GM12801 (cell line): ENCODE measurements at regions not wholly inside any gene's neighbourhood (a gene's known extent, or its start where the extent isn't known, plus 50 kb on each side); places are given as distances from the start of the nearest gene placed in this dataset.

ENCODE experiments used
- CTCF ChIP-seq: IDR thresholded peaks from one replicate; pipeline ENCODE4 v1.5.1; 2011; ENCODE audit warnings: control low read depth; ENCODE audit not compliant: insufficient read length; ENCODE audit errors: extremely low read depth

- TF ChIP-seq CTCF = no peak
These were observed 360.7 kb upstream of the CHD6 start for GRCh38 chr20:41978875-41979274.

DNA sequence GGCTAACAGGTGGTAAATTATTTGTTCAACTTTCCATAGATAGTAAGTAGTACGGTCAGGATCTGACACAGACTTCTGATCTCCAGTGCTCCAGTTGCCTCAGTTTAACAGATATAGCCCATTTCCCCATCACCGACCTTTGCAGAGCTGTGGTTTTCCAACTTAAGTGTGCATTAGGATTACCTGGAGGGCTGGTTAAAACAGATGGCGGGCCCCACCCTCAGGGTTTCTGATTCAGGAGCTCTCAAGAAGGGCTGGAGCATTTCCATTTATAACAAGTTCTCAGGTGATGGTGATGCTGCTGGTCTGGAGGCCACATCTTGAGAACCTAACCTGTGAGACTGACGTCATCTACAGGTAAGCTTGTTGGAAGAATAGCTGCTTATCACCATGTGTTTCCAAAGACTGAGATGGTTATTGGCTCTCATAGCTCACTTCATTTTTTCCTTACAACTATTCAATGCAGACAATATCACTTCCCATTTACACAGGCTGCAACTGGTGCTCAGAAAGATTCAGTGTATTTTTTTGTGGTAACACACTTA is 360.1 kb upstream of the CHD6 start:
- no peak for TF ChIP-seq CTCF

GRCh38 chr20:41969656-41970055 is 351.5 kb upstream of the CHD6 start:
- TF ChIP-seq CTCF = no peak

DNA sequence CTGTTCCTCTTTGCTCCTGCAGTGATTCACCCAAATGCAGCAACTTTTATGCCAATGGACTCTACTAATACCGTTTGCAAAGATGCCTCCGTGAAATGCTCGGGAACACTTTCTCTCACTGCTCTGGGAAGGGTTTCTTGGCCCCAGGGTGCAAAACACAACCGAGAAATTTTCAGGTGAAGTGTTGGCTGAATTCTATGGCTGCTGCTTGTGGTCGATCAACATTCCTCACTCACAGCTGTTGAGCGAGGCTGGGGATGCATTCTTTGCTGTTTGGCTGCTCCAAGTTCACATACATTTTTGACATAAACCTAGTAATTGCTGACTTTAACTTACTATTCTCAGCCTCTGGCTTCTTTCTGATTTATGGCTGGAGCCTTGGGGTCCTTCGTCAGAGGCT is 342.0 kb upstream of the CHD6 start:
- TF ChIP-seq CTCF = no peak

DNA sequence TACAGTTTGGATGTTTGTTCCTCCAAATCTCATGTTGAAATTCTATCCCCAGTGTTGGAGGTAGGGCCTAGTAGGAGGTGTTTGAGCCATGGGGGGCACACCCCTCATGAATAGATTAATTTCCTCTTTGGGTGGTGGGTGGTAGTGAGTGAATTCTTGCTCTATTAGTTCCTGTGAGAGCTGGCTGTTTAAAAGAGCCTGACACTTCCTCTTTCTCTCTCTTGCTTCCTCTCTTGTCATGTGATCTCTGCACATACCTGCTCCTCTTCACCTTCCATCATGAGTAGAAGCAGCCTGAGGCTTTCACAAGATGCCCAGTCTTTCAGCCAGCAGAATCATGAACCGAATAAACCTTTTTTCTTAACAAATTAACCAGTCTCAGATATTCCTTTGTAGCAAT is 340.2 kb upstream of the CHD6 start:
- no peak for TF ChIP-seq CTCF

DNA sequence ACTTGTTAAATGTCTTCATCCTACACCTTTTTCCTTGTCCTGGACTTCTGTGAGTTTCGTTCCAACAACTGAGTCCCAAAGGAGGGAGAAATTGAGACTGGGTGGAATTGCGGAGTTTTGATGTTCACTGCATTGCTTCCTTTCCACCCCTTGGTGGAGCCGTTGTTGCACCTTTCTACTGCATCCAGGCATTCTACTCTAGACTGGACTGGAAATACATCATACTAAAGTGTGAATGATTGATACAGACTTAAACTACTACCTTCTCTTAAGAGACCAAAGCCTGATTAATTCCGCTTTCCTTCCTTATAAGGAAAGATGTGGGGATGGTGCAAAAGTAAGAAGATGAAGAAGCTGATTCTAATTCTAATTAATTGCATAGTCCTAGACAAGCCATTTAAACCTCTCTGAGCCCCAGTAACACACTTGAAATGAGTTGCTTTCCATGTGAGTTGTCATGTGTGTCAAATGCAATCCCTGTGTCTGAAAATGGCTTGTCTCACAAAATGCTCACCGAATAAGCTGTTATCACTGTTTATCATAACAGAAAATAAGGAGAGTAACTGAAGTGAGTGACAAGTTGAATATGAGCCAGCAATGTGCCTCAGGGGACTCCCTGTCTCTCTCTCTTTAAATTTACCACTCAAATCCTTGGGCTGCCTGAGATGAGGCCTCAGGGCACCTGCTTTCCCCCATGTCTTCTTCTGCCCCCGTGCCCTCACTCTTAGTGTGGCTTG is 338.3 kb upstream of the CHD6 start:
- no peak for TF ChIP-seq CTCF

DNA sequence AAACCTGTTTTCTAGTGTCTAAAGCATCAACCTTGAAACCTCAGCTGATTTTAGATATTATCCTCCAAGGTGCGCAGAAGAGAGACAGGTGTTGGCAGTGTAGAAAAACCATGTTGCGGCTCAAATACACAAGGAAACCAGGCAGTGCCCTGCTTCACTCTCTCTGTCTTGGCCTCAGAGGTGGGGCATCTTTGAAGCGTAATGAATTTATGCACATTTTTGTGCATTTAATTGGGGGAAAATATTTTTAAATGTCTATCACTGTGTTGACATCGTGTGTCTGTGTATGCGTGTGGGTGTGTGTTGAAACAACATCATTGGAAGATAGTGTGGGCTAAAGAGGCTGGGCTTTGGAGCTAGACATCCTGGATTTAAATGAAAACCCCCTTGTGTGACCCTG is 334.0 kb upstream of the CHD6 start:
- TF ChIP-seq CTCF = no peak
